Right lobe of liver (tissue), 6 donors: ENCODE measurements at regions not wholly inside any gene's neighbourhood (a gene's known extent, or its start where the extent isn't known, plus 50 kb on each side); places are given as distances from the start of the nearest gene placed in this dataset.

Experiments
- ATAC-seq, 4 donors: fragments of 200-7000 bp; cut with Tn5 transposase; one replicate each; pipeline ENCODE4 v1.9.1; 2020; ENCODE audit warnings: mild to moderate bottlenecking in 4 of 4, moderate library complexity in 4 of 4
- DNase-seq, 3 donors: peaks; one replicate each; pipeline ENCODE4 v3.0.0-alpha.2; 2020
- H3K27ac ChIP-seq, 3 donors: fragments of 200-600 bp; one replicate each; pipeline ENCODE4 v1.8.0; 2022
- H3K27me3 ChIP-seq, 2 donors: fragments of 200-600 bp; one replicate each; pipeline ENCODE4 v1.8.0; 2022
- H3K36me3 ChIP-seq, 4 donors: fragments of 200-600 bp; sonication (generic) in 1 of 4; one replicate each; pipeline versions ENCODE4 v1.5.1 to v1.8.0; 2017 to 2022; ENCODE audit warnings: control low read depth in 1 of 4
- H3K4me1 ChIP-seq, 4 donors: fragments of 200-600 bp; sonication (generic) in 1 of 4; one replicate each; pipeline versions ENCODE4 v1.5.1 to v1.8.0; 2017 to 2022; ENCODE audit warnings: control low read depth in 1 of 4
- H3K4me3 ChIP-seq, 3 donors: fragments of 200-600 bp; one replicate each; pipeline ENCODE4 v1.8.0; 2022
- H3K9me3 ChIP-seq, 4 donors: fragments of 200-600 bp; sonication (generic) in 1 of 4; one replicate each; pipeline versions ENCODE4 v1.5.1 to v1.8.0; 2017 to 2022; ENCODE audit warnings: control low read depth in 1 of 4
- CTCF ChIP-seq, 4 donors: fragments of 200-600 bp in 3 of 4; fragments of 450-650 bp in 1 of 4; IDR thresholded peaks; one replicate each; pipeline versions ENCODE4 v1.5.1 to v1.8.0; 2016 to 2022; ENCODE audit warnings: antibody characterized with exemption in 4 of 4, mild to moderate bottlenecking in 2 of 4
- POLR2A ChIP-seq: fragments of 450-650 bp; IDR thresholded peaks from one replicate; pipeline ENCODE4 v1.6.1; 2017; ENCODE audit warnings: antibody characterized with exemption, mild to moderate bottlenecking
- WGBS: methylation state at CpG from one replicate; pipeline ENCODE4 v1.1.6; 2018; ENCODE audit warnings: low coverage, low lambda C conversion rate; ENCODE audit not compliant: insufficient coverage; ENCODE audit errors: missing lambda C conversion rate; 5-methylcytosine and 5-hydroxymethylcytosine counted together
- intact Hi-C, 2 donors: fragments of 100-400 bp; cut with DNase I; formaldehyde crosslinking; loops; one replicate each; pipeline versions ENCODE4 v1.11.2 to v1.14.1; 2022
- donor health status: DM: no; HTN: yes; CAD: no.
- donor health status: DM: no; HTN: no; CAD: no.
- donor health status: DM: no; HTN: no; CAD: no.
- donor health status: DM: no; HTN: yes; CAD: no.
- donor health status: DM: no; HTN: yes; CAD: no.

DNA sequence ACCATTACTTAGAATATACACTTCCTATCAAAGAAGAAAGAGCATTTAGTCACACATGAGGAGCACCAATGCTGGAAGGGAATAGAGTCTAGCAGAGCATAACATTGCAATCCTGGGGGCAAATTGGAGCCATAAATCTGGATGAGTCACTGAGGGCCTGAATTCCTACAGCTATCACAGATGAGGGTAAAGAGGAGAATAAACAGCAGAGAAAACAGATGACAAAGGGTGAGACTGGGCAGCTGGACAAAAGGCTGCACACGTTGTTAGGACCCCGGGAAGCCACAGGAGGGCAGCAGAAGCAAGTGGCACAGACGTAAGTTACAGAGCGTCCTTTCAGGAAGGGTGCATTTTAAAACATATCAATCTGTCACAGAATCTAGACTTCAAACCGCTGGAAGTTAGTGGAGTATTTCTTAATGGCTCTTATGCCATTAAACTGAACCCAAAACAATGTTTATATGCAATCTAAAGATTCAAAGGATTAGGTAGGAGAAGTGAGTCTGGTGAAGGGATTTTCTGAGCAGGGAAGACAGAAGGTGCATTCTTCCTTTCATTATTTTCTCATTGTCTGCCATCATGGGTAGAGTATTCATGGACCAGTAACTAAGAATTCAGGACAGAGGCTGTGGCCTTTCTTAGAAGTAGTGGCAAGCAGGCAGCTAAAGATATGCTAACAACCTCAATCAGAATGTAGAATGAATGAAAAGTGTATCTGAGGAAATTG is 159.8 kb upstream of the DAAM1 start:
- DNase-seq, result peak; percentile 52 to 68 (median 65)
- intact Hi-C loops, result no loop called here

DNA sequence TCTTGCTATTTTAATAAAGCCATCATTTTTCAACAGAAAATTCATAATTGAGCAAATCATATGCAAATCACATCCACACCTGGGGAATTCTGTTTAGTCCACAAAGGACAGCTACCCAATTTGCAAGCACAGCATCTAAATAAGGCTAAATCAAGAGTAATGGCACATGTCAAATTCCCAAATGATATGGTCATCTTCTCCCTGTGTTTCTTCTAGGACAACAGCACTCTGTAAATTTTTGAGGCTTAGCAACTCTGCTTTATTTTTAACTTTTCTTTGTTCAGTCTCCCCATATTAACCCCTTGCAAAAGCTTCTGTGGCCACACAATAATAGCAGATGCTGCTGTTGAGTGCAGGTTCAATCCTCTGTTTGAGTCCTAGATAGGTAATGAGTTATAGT is 155.6 kb upstream of the DAAM1 start:
- Histone ChIP-seq H3K27ac (no peak overlapping the region), H3K4me3 (no peak overlapping the region), H3K4me1 (no peaks in the 10 kb centered on the region), H3K36me3 (no peaks in the 10 kb centered on the region), H3K9me3 (no peaks in the 10 kb centered on the region), H3K27me3 (no peaks in the 10 kb centered on the region)
- no peak for TF ChIP-seq CTCF (IDR thresholded peaks at IDR 0.05)
- no peak for TF ChIP-seq POLR2A
- DNase-seq (no peak), ATAC-seq (no peak)
- intact Hi-C loops, result loop anchor here in 1 of 2 donors (10.0 kb wide), 1 partner anchor 398 kb away; the partner anchor contains the start of gene DACT1

More for the DNA sequence above, 159.8 kb upstream of the DAAM1 start:
- no peaks in the 10 kb centered on the region for H3K4me1 ChIP-seq
- 2% methylated on average over 5 of the region's 5 CpGs for WGBS
- no peak for TF ChIP-seq POLR2A
- peak; percentile 66 to 85 (median 82) for TF ChIP-seq CTCF (IDR thresholded peaks at IDR 0.05)
- peak; percentile 96 to 99 (median 98) for ATAC-seq
- no peak overlapping the region for H3K4me3 ChIP-seq
- H3K27ac ChIP-seq, result no peak overlapping the region
- no peaks in the 10 kb centered on the region for H3K36me3 ChIP-seq
- no peaks in the 10 kb centered on the region for H3K9me3 ChIP-seq
- H3K27me3 ChIP-seq, result no peaks in the 10 kb centered on the region

DNA sequence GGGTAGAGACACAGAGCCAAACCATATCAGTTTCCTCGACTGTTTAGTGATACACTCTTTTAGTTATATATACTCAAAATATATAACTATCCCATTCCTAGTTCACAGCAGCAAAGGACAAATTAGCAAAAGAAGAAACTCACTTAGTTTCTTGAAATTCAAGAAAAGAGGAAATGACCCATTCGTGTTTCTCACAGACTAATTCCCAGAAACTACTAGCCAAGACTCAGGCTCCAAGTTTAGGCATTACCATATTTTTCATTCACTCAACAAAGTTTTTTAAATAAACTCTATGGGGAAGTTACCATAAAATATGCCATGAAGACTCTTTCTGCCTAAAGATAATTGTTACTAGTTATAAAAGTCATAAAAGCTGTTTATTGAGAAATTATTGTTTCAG is 152.3 kb upstream of the DAAM1 start:
- no peak for TF ChIP-seq CTCF (IDR thresholded peaks at IDR 0.05)
- TF ChIP-seq POLR2A, result no peak
- H3K27me3 ChIP-seq, result no peaks in the 10 kb centered on the region
- intact Hi-C loops, result loop anchor here in 1 of 2 donors (10.0 kb wide), 1 partner anchor 401 kb away; the partner anchor contains the start of gene DACT1
- H3K9me3 ChIP-seq, result no peaks in the 10 kb centered on the region
- no peak overlapping the region for H3K27ac ChIP-seq
- no peaks in the 10 kb centered on the region for H3K4me1 ChIP-seq
- ATAC-seq (no peak), DNase-seq (no peak)
- WGBS, result 36% methylated on average over 2 of the region's 2 CpGs
- no peak overlapping the region for H3K4me3 ChIP-seq
- H3K36me3 ChIP-seq, result no peaks in the 10 kb centered on the region

DNA sequence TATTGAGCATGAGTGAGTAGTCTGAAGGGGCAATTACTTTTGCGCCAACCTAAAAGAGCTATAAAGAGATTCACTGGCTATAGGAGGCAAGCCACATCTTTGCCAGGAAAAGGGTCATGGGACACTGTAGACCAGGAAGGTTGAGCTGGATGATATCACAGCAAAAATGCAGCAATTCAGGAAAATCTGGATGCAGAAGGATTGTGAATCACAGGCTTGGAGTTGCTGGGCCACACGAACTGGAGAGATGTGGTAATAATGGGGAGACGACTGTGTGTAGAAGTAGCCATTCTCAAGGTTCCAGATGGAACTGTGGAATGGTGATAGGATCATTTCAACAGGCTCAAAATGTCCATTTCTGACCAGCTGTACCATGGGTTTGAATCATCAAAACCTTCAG is 151.4 kb upstream of the DAAM1 start:
- TF ChIP-seq POLR2A (no peak), CTCF (IDR thresholded peaks at IDR 0.05) (no peak)
- H3K4me1 ChIP-seq, result no peaks in the 10 kb centered on the region
- no peak for ATAC-seq
- H3K27ac ChIP-seq, result no peak overlapping the region
- no peaks in the 10 kb centered on the region for H3K36me3 ChIP-seq
- DNase-seq, result no peak
- intact Hi-C loops, result loop anchor here in 1 of 2 donors (10.0 kb wide), 1 partner anchor 402 kb away; the partner anchor contains the start of gene DACT1
- H3K9me3 ChIP-seq, result no peaks in the 10 kb centered on the region
- no peaks in the 10 kb centered on the region for H3K27me3 ChIP-seq
- H3K4me3 ChIP-seq, result no peak overlapping the region
- WGBS, result 56% methylated on average over 3 of the region's 3 CpGs
